DND-41 (cell line): ENCODE measurements at regions not wholly inside any gene's neighbourhood (a gene's known extent, or its start where the extent isn't known, plus 50 kb on each side); places are given as distances from the start of the nearest gene placed in this dataset.
A peak's percentile ranks its signal among the peaks of the same experiment; 100 is the strongest.

Source experiments
- ATAC-seq: fragments of 200-7000 bp; cut with Tn5 transposase; 3 replicates; pipeline ENCODE4 v1.9.1; 2021; ENCODE audit warnings: low read depth; ENCODE audit not compliant: insufficient read depth
- DNase-seq: peaks from one replicate; pipeline ENCODE4 v3.0.0-alpha.2; 2020
- H2AFZ ChIP-seq: 2 replicates; pipeline ENCODE4 v1.6.0; 2012; ENCODE audit warnings: low read depth, low read length
- H3K27ac ChIP-seq: 2 replicates; pipeline ENCODE4 v1.5.1; 2012; ENCODE audit warnings: low read length, inconsistent platforms
- H3K27me3 ChIP-seq: fragments of 200-600 bp; sonication (generic); 2 replicates; pipeline ENCODE4 v1.6.0; 2012; ENCODE audit warnings: low read length, mild to moderate bottlenecking, inconsistent platforms; ENCODE audit not compliant: insufficient read depth, poor library complexity
- H3K36me3 ChIP-seq: 2 replicates; pipeline ENCODE4 v1.5.1; 2012; ENCODE audit warnings: low read length, inconsistent platforms; ENCODE audit not compliant: insufficient read depth
- H3K4me1 ChIP-seq: 2 replicates; pipeline ENCODE4 v1.5.1; 2012; ENCODE audit warnings: mild to moderate bottlenecking, low read length; ENCODE audit not compliant: insufficient read depth
- H3K4me2 ChIP-seq: 2 replicates; pipeline ENCODE4 v1.6.0; 2012; ENCODE audit warnings: mild to moderate bottlenecking, moderate library complexity, low read length, inconsistent platforms; ENCODE audit not compliant: insufficient read depth
- H3K4me3 ChIP-seq, 2 experiments: fragments of 200-600 bp in 1 of 2; shearing (Covaris generic) in 1 of 2; 2 replicates each; pipeline ENCODE4 v1.5.1; 2012 to 2016; ENCODE audit warnings: inconsistent platforms in 2 of 2, low read length in 2 of 2, mild to moderate bottlenecking in 2 of 2, low read depth in 1 of 2, moderate library complexity in 1 of 2
- H3K79me2 ChIP-seq: 2 replicates; pipeline ENCODE4 v1.6.0; 2012; ENCODE audit warnings: low read length, inconsistent platforms; ENCODE audit not compliant: insufficient read depth
- H3K9ac ChIP-seq: 2 replicates; pipeline ENCODE4 v1.6.0; 2012; ENCODE audit warnings: low read depth, mild to moderate bottlenecking, inconsistent platforms, low read length, moderate library complexity
- H3K9me3 ChIP-seq: 2 replicates; pipeline ENCODE4 v1.5.1; 2012; ENCODE audit warnings: low read length, moderate library complexity, mild to moderate bottlenecking, inconsistent platforms; ENCODE audit not compliant: insufficient read depth, severe bottlenecking
- H4K20me1 ChIP-seq: 2 replicates; pipeline ENCODE4 v1.6.0; 2012; ENCODE audit warnings: low read length; ENCODE audit not compliant: insufficient read depth
- EZH2 ChIP-seq: IDR thresholded peaks from 3 replicates; pipeline ENCODE4 v1.6.1; 2012; ENCODE audit warnings: borderline replicate concordance, low read depth, mild to moderate bottlenecking, moderate library complexity, low read length, inconsistent platforms; ENCODE audit not compliant: severe bottlenecking
- TF ChIP-seq, protein P1 (sequence below): IDR thresholded peaks from 2 replicates; pipeline ENCODE4 v1.5.1; 2012; ENCODE audit warnings: borderline replicate concordance, low read length, moderate library complexity, mild to moderate bottlenecking; ENCODE audit not compliant: poor library complexity, severe bottlenecking; ENCODE audit errors: extremely low read depth

DNA sequence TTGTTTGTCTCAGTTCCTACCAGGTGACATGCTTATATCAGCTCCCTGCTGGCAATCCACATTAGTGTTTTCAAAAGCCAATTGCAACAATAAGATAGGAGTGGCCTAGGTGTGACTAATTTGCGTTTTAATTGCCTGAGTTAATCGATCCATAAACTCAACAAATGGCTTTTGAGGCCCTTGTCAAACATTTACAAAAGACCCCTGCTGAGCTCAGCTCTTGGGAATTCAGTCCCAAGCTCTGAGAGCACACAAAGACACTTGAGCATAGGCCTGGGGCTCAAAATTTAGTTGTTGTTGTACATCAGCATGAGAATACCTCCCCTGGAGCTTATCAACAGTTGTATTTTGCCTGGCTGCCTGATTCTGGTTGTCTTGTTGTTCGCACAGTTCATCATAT, 1134.4 kb upstream of the TSPY4 start:
- Histone ChIP-seq H3K9me3 (no peaks in the 10 kb centered on the region), H3K36me3 (no peaks in the 10 kb centered on the region), H3K27ac (no peak overlapping the region), H3K4me1 (no peaks in the 10 kb centered on the region), H2AFZ (no peak overlapping the region), H3K79me2 (no peaks in the 10 kb centered on the region), H3K4me3 (no peak overlapping the region), H3K4me2 (no peak overlapping the region), H3K27me3 (no peaks in the 10 kb centered on the region), H3K9ac (no peak overlapping the region), H4K20me1 (no peaks in the 10 kb centered on the region)
- DNase-seq (no peak), ATAC-seq (no peak)
- no peak for TF ChIP-seq EZH2
- TF ChIP-seq, protein P1, sequence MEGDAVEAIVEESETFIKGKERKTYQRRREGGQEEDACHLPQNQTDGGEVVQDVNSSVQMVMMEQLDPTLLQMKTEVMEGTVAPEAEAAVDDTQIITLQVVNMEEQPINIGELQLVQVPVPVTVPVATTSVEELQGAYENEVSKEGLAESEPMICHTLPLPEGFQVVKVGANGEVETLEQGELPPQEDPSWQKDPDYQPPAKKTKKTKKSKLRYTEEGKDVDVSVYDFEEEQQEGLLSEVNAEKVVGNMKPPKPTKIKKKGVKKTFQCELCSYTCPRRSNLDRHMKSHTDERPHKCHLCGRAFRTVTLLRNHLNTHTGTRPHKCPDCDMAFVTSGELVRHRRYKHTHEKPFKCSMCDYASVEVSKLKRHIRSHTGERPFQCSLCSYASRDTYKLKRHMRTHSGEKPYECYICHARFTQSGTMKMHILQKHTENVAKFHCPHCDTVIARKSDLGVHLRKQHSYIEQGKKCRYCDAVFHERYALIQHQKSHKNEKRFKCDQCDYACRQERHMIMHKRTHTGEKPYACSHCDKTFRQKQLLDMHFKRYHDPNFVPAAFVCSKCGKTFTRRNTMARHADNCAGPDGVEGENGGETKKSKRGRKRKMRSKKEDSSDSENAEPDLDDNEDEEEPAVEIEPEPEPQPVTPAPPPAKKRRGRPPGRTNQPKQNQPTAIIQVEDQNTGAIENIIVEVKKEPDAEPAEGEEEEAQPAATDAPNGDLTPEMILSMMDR: no peak

DNA sequence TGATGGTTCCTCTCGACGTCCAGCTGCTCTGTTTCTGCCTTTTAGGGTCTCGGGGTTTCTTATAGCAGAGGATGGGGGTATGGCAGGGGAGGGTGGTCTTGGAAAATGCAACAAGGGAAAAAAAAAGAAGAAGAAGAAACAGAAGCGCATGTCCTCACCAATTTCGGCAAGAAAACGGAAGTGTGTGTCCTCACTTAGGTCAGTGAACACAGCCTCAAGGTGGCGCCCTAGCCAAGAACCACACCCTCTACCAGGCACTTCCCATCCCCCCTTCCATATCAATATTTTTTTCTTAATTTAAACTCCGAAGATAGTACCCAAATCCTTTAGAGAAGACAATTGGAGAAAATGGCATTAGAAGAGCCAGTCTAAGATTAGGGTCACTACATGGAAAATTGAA, 1096.1 kb upstream of the TSPY4 start:
- Histone ChIP-seq H3K27ac (no peak overlapping the region), H3K4me1 (no peaks in the 10 kb centered on the region), H3K27me3 (no peaks in the 10 kb centered on the region), H3K9me3 (no peaks in the 10 kb centered on the region), H3K36me3 (no peaks in the 10 kb centered on the region), H3K9ac (no peak overlapping the region), H2AFZ (no peak overlapping the region), H4K20me1 (no peaks in the 10 kb centered on the region), H3K4me2 (no peak overlapping the region), H3K4me3 (no peak overlapping the region), H3K79me2 (no peaks in the 10 kb centered on the region)
- no peak for ATAC-seq
- TF ChIP-seq, protein P1: peak; percentile 15
- no peak for TF ChIP-seq EZH2
- DNase-seq: no peak

DNA sequence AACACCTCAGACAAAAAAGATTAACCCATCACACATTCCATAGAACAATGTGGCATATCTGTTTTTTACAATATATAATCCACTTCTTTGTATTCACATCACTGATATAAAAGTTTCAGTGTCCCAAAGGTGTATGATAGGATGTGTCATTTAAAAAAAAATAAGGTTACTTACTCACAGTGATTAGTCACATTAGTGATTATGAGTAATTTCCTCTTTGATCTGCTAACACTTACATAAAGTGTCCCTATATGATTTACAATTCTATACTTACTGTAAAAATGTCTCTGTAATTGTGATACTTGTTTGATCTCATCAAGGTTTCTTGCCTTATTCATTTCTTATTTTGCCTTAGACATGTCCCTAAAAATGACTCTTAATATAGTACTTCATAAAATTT, 1063.5 kb upstream of the TSPY4 start:
- no peak overlapping the region for H3K4me3 ChIP-seq
- no peak for DNase-seq
- ATAC-seq: no peak
- no peak overlapping the region for H3K9ac ChIP-seq
- H3K4me2 ChIP-seq: no peak overlapping the region
- no peaks in the 10 kb centered on the region for H3K79me2 ChIP-seq
- no peaks in the 10 kb centered on the region for H3K27me3 ChIP-seq
- H3K27ac ChIP-seq: no peak overlapping the region
- H4K20me1 ChIP-seq: no peaks in the 10 kb centered on the region
- H2AFZ ChIP-seq: no peak overlapping the region
- TF ChIP-seq, protein P1: no peak
- TF ChIP-seq EZH2: no peak
- H3K9me3 ChIP-seq: no peaks in the 10 kb centered on the region
- no peaks in the 10 kb centered on the region for H3K36me3 ChIP-seq
- H3K4me1 ChIP-seq: no peaks in the 10 kb centered on the region

DNA sequence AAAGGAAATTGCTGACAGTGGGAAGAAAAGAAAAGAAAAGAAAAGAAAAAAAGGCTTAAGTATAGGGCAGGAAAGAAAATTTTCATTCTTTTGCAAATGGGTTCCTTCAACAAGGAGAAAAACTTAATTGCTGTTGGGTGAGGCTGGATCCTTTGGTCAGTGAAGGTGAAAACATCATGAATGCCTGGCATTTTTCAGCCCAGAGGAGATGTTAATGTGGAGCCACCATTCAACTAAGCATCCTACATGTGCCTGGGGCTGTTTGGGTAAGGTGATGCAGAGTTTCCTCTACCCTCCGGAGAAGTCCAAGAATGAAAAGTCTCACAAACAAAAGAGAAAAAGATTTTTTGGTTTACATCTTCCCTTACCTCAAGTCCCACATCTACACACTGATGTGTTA, 1032.2 kb upstream of the TSPY4 start:
- Histone ChIP-seq H3K27me3 (no peaks in the 10 kb centered on the region), H3K36me3 (no peaks in the 10 kb centered on the region), H3K4me3 (no peak overlapping the region), H3K79me2 (no peaks in the 10 kb centered on the region), H3K27ac (no peak overlapping the region), H3K4me1 (no peaks in the 10 kb centered on the region), H3K9me3 (no peaks in the 10 kb centered on the region), H3K4me2 (no peak overlapping the region), H2AFZ (no peak overlapping the region), H4K20me1 (no peaks in the 10 kb centered on the region), H3K9ac (no peak overlapping the region)
- no peak for DNase-seq
- no peak for ATAC-seq
- no peak for TF ChIP-seq EZH2
- TF ChIP-seq, protein P1: no peak
